Cerebellar nuclear complex (tissue), 1 donor: ENCODE measurements at regions not wholly inside any gene's neighbourhood (a gene's known extent, or its start where the extent isn't known, plus 50 kb on each side); places are given as distances from the start of the nearest gene placed in this dataset.
A peak's percentile ranks its signal among the peaks of the same experiment; 100 is the strongest.

ENCODE experiments used
- DNase-seq, 2 experiments: peaks; one replicate each; lab custom pipeline; 2025; lab: John Stamatoyannopoulos, UW

GRCh38 chr17:34711646-34712045, 132.3 kb downstream of the TMEM132E start:
- peak; percentile 66 to 77 for DNase-seq

GRCh38 chr17:34710226-34710625, 130.8 kb downstream of the TMEM132E start:
- DNase-seq, result no peak

GRCh38 chr17:34709158-34709754, 129.9 kb downstream of the TMEM132E start:
- DNase-seq, result no peak

GRCh38 chr17:34706029-34706428, 126.6 kb downstream of the TMEM132E start:
- no peak for DNase-seq

- DNase-seq, result no peak
These were observed 124.2 kb downstream of the TMEM132E start for GRCh38 chr17:34703533-34703932.

GRCh38 chr17:34699181-34699580, 119.8 kb downstream of the TMEM132E start:
- DNase-seq, result no peak

- DNase-seq, result no peak
These were observed 113.5 kb downstream of the TMEM132E start for GRCh38 chr17:34692920-34693319.
